Skeletal muscle satellite cell (primary cell): ENCODE measurements at regions not wholly inside any gene's neighbourhood (a gene's known extent, or its start where the extent isn't known, plus 50 kb on each side); places are given as distances from the start of the nearest gene placed in this dataset.

Source experiments
- H3K27me3 ChIP-seq: 2 replicates; pipeline ENCODE4 v1.7.0; 2013; ENCODE audit warnings: low read length; ENCODE audit not compliant: control insufficient read depth, insufficient read depth
- H3K36me3 ChIP-seq: 2 replicates; pipeline ENCODE4 v1.7.0; 2013; ENCODE audit warnings: mild to moderate bottlenecking, control low read depth, low read length; ENCODE audit not compliant: insufficient read depth
- H3K4me1 ChIP-seq: 2 replicates; pipeline ENCODE4 v1.7.0; 2013; ENCODE audit warnings: low read length; ENCODE audit not compliant: control insufficient read depth, insufficient read depth
- H3K4me2 ChIP-seq: 2 replicates; pipeline ENCODE4 v1.7.0; 2013; ENCODE audit warnings: mild to moderate bottlenecking, low read length
- H3K4me3 ChIP-seq: 2 replicates; pipeline ENCODE4 v1.7.0; 2013; ENCODE audit warnings: low read length
- H3K9ac ChIP-seq: 2 replicates; pipeline ENCODE4 v1.7.0; 2013; ENCODE audit warnings: mild to moderate bottlenecking, low read depth, low read length, moderate library complexity
- H3K9me3 ChIP-seq: replicated peaks from 2 replicates; pipeline ENCODE4 v1.7.0; 2013; ENCODE audit warnings: mild to moderate bottlenecking, control low read depth, low read length

GRCh38 chr11:87970762-87971161, 204.5 kb downstream of the RAB38 start:
- Histone ChIP-seq H3K9ac (no peak overlapping the region), H3K4me1 (no peaks in the 10 kb centered on the region), H3K4me3 (no peak overlapping the region), H3K9me3 (no peaks in the 10 kb centered on the region), H3K27me3 (no peaks in the 10 kb centered on the region), H3K36me3 (no peaks in the 10 kb centered on the region), H3K4me2 (no peak overlapping the region)

- Histone ChIP-seq H3K9ac (no peak overlapping the region), H3K4me3 (no peak overlapping the region), H3K9me3 (no peaks in the 10 kb centered on the region), H3K4me2 (no peak overlapping the region), H3K4me1 (no peaks in the 10 kb centered on the region), H3K27me3 (no peaks in the 10 kb centered on the region), H3K36me3 (no peaks in the 10 kb centered on the region)
Measured at GRCh38 chr11:87967459-87967858, 207.8 kb downstream of the RAB38 start.

GRCh38 chr11:87966694-87967093, 208.5 kb downstream of the RAB38 start:
- H3K4me1 ChIP-seq, result no peaks in the 10 kb centered on the region
- no peaks in the 10 kb centered on the region for H3K9me3 ChIP-seq
- H3K9ac ChIP-seq, result no peak overlapping the region
- no peak overlapping the region for H3K4me2 ChIP-seq
- no peaks in the 10 kb centered on the region for H3K36me3 ChIP-seq
- H3K27me3 ChIP-seq, result no peaks in the 10 kb centered on the region
- H3K4me3 ChIP-seq, result no peak overlapping the region

GRCh38 chr11:87966216-87966615, 209.0 kb downstream of the RAB38 start:
- Histone ChIP-seq H3K36me3 (no peaks in the 10 kb centered on the region), H3K27me3 (no peaks in the 10 kb centered on the region), H3K9ac (no peak overlapping the region), H3K4me3 (no peak overlapping the region), H3K4me2 (no peak overlapping the region), H3K9me3 (no peaks in the 10 kb centered on the region), H3K4me1 (no peaks in the 10 kb centered on the region)

GRCh38 chr11:87961606-87962005, 213.6 kb downstream of the RAB38 start:
- H3K36me3 ChIP-seq, result no peaks in the 10 kb centered on the region
- no peaks in the 10 kb centered on the region for H3K9me3 ChIP-seq
- H3K9ac ChIP-seq, result no peak overlapping the region

GRCh38 chr11:87957961-87958360, 217.3 kb downstream of the RAB38 start:
- Histone ChIP-seq H3K4me3 (no peak overlapping the region), H3K27me3 (no peaks in the 10 kb centered on the region), H3K4me2 (no peak overlapping the region), H3K36me3 (no peaks in the 10 kb centered on the region), H3K4me1 (no peaks in the 10 kb centered on the region), H3K9me3 (no peaks in the 10 kb centered on the region), H3K9ac (no peak overlapping the region)

More at GRCh38 chr11:87961606-87962005, 213.6 kb downstream of the RAB38 start:
- no peaks in the 10 kb centered on the region for H3K27me3 ChIP-seq
- H3K4me1 ChIP-seq, result no peaks in the 10 kb centered on the region
- H3K4me2 ChIP-seq, result no peak overlapping the region
- no peak overlapping the region for H3K4me3 ChIP-seq

- no peak overlapping the region for H3K9ac ChIP-seq
Measured at GRCh38 chr11:87954476-87954875, 220.8 kb downstream of the RAB38 start.

GRCh38 chr11:87942786-87943185, 232.5 kb downstream of the RAB38 start:
- Histone ChIP-seq H3K4me3 (no peak overlapping the region), H3K27me3 (no peaks in the 10 kb centered on the region), H3K36me3 (no peaks in the 10 kb centered on the region), H3K4me2 (no peak overlapping the region), H3K9me3 (no peaks in the 10 kb centered on the region), H3K4me1 (no peaks in the 10 kb centered on the region), H3K9ac (no peak overlapping the region)

More at GRCh38 chr11:87954476-87954875, 220.8 kb downstream of the RAB38 start:
- no peak overlapping the region for H3K4me3 ChIP-seq
- H3K27me3 ChIP-seq, result no peaks in the 10 kb centered on the region
- H3K36me3 ChIP-seq, result no peaks in the 10 kb centered on the region
- H3K4me2 ChIP-seq, result no peak overlapping the region
- H3K4me1 ChIP-seq, result no peaks in the 10 kb centered on the region
- H3K9me3 ChIP-seq, result no peaks in the 10 kb centered on the region

- H3K4me2 ChIP-seq, result no peak overlapping the region
- no peaks in the 10 kb centered on the region for H3K4me1 ChIP-seq
- no peak overlapping the region for H3K4me3 ChIP-seq
- no peaks in the 10 kb centered on the region for H3K9me3 ChIP-seq
- no peak overlapping the region for H3K9ac ChIP-seq
- no peaks in the 10 kb centered on the region for H3K27me3 ChIP-seq
- H3K36me3 ChIP-seq, result no peaks in the 10 kb centered on the region
Measured at GRCh38 chr11:87934182-87934581, 241.1 kb downstream of the RAB38 start.

GRCh38 chr11:87926250-87926970, 248.8 kb downstream of the RAB38 start:
- Histone ChIP-seq H3K9me3 (no peaks in the 10 kb centered on the region), H3K27me3 (no peaks in the 10 kb centered on the region), H3K4me1 (no peaks in the 10 kb centered on the region), H3K36me3 (no peaks in the 10 kb centered on the region), H3K4me2 (no peak overlapping the region), H3K9ac (no peak overlapping the region), H3K4me3 (no peak overlapping the region)

- no peak overlapping the region for H3K4me3 ChIP-seq
- no peak overlapping the region for H3K4me2 ChIP-seq
- no peak overlapping the region for H3K9ac ChIP-seq
- H3K9me3 ChIP-seq, result no peaks in the 10 kb centered on the region
- H3K36me3 ChIP-seq, result no peaks in the 10 kb centered on the region
- no peaks in the 10 kb centered on the region for H3K4me1 ChIP-seq
- H3K27me3 ChIP-seq, result no peaks in the 10 kb centered on the region
Measured at GRCh38 chr11:87924125-87924524, 251.1 kb downstream of the RAB38 start.

GRCh38 chr11:87917111-87917510, 258.1 kb downstream of the RAB38 start:
- Histone ChIP-seq H3K4me2 (no peak overlapping the region), H3K36me3 (no peaks in the 10 kb centered on the region)

More at GRCh38 chr11:87917111-87917510, 258.1 kb downstream of the RAB38 start:
- H3K9me3 ChIP-seq, result no peaks in the 10 kb centered on the region
- no peaks in the 10 kb centered on the region for H3K27me3 ChIP-seq
- H3K4me3 ChIP-seq, result no peak overlapping the region
- H3K9ac ChIP-seq, result no peak overlapping the region
- no peaks in the 10 kb centered on the region for H3K4me1 ChIP-seq
